ENCODE measurements at regions not wholly inside any gene's neighbourhood (a gene's known extent, or its start where the extent isn't known, plus 50 kb on each side); places are given as distances from the start of the nearest gene placed in this dataset.
"Not testable (repeated sequence)": the region's sequence is repeated elsewhere in the genome, so short reads cannot be mapped to it uniquely, and the experiment has no call there.

DNA sequence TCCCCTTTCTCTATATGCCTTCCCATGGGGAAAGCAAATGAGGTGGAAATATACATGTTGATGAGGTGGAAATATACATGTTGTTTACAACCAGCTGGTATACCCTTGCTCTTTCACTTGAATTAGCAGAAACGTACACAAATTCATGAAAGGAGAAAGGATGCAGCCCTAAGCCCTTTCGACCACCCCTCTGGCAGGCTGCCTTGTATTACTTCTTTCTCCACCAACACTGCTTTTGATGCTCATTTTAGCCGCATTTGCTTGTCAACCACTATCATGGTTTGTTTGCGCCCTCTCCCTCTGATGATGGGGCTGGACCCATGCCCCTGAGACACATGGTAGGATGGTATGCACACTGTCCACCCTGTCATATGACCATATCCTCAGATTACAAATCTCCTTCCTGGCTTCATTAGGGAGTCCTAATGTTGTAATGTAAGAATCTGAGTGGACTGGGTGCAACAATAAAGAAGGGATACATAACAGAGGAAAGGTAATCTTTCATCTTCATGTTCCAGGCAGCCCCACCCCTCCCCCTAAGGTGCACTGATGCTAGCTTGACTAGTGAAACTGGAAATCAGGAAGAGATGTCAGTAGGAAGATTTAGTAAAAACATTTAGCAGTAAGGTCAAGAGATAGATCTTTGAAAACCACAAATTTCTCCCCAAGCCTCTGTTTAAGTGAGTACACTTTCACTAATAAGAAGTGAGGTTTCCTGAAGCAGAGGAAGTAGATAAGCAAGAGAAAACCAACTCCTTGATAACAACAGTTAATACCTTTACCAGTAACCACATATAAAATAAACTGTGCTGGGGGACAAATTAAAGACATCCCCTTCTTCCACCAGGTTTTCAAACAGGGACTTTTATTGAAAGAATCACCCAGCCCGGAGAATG is 536.8 kb upstream of the NRP1 start:
- H3K27me3 Mint-ChIP-seq (ENCODE audit: unreplicated experiment), result peaks cover 56% of the 10 kb centered on the region
- no peaks in the 10 kb centered on the region for H3K36me3 Mint-ChIP-seq (ENCODE audit: unreplicated experiment)
- H3K4me1 Mint-ChIP-seq (ENCODE audit: unreplicated experiment), result no peaks in the 10 kb centered on the region
- no peak overlapping the region for H3K27ac Mint-ChIP-seq (ENCODE audit: unreplicated experiment)
- DNase-seq (ENCODE audit: extremely low spot score, unreplicated experiment), result no peak
- TF ChIP-seq, protein P1, sequence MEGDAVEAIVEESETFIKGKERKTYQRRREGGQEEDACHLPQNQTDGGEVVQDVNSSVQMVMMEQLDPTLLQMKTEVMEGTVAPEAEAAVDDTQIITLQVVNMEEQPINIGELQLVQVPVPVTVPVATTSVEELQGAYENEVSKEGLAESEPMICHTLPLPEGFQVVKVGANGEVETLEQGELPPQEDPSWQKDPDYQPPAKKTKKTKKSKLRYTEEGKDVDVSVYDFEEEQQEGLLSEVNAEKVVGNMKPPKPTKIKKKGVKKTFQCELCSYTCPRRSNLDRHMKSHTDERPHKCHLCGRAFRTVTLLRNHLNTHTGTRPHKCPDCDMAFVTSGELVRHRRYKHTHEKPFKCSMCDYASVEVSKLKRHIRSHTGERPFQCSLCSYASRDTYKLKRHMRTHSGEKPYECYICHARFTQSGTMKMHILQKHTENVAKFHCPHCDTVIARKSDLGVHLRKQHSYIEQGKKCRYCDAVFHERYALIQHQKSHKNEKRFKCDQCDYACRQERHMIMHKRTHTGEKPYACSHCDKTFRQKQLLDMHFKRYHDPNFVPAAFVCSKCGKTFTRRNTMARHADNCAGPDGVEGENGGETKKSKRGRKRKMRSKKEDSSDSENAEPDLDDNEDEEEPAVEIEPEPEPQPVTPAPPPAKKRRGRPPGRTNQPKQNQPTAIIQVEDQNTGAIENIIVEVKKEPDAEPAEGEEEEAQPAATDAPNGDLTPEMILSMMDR (IDR thresholded peaks at IDR 0.05), result no peak
- no peak overlapping the region for H3K4me3 Mint-ChIP-seq (ENCODE audit: unreplicated experiment)
- no peaks in the 10 kb centered on the region for H3K9me3 Mint-ChIP-seq (ENCODE audit: unreplicated experiment)

DNA sequence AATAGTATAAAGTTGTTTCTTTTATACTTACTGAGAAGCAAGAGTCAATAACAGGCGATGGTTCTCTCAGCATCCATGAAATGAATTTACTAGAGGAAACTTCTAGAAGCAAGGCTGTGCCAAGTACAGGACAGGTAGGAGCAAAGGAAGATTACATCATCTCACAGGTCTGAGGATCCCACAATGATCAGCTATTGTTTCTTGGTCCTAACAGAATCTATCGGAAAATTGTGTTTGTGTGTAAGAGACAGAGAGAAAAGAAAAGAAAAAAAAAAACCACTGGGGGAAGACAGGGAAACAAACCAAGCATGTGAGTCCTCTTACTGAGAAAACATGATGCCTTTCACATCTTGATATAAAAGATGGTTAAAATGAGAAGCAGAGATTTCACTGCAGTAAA is 535.0 kb upstream of the NRP1 start:
- DNase-seq (ENCODE audit: extremely low spot score, unreplicated experiment), result no peak
- no peaks in the 10 kb centered on the region for H3K36me3 Mint-ChIP-seq (ENCODE audit: unreplicated experiment)
- no peaks in the 10 kb centered on the region for H3K4me1 Mint-ChIP-seq (ENCODE audit: unreplicated experiment)
- TF ChIP-seq, protein P1 (IDR thresholded peaks at IDR 0.05), result no peak
- H3K9me3 Mint-ChIP-seq (ENCODE audit: unreplicated experiment), result no peaks in the 10 kb centered on the region
- H3K27ac Mint-ChIP-seq (ENCODE audit: unreplicated experiment), result no peak overlapping the region
- peaks cover 56% of the 10 kb centered on the region for H3K27me3 Mint-ChIP-seq (ENCODE audit: unreplicated experiment)
- no peak overlapping the region for H3K4me3 Mint-ChIP-seq (ENCODE audit: unreplicated experiment)

DNA sequence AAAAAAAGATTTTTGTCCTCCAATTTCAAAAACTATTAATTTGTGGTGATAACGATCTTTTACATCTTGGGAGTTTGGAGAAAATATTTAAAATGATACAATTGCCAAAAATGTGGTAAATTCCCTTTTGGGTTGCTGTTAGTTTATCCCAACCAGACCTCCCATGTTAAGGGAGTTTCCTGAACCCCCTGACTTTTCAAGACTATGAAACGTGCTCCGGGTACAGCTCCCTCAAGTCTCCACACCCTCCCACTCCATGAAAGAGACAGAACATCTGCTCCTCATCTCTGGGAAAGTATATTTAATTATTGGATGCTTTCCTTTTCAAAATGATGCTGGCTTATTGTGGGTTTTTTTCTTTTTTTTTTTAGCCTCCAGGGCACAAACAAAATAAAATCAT is 534.6 kb upstream of the NRP1 start:
- no peak for DNase-seq (ENCODE audit: extremely low spot score, unreplicated experiment)
- Mint-ChIP-seq H3K4me1 (ENCODE audit: unreplicated experiment) (no peaks in the 10 kb centered on the region), H3K36me3 (ENCODE audit: unreplicated experiment) (no peaks in the 10 kb centered on the region), H3K9me3 (ENCODE audit: unreplicated experiment) (no peaks in the 10 kb centered on the region), H3K4me3 (ENCODE audit: unreplicated experiment) (no peak overlapping the region), H3K27ac (ENCODE audit: unreplicated experiment) (no peak overlapping the region), H3K27me3 (ENCODE audit: unreplicated experiment) (peaks cover 56% of the 10 kb centered on the region)
- TF ChIP-seq, protein P1 (IDR thresholded peaks at IDR 0.05), result no peak

DNA sequence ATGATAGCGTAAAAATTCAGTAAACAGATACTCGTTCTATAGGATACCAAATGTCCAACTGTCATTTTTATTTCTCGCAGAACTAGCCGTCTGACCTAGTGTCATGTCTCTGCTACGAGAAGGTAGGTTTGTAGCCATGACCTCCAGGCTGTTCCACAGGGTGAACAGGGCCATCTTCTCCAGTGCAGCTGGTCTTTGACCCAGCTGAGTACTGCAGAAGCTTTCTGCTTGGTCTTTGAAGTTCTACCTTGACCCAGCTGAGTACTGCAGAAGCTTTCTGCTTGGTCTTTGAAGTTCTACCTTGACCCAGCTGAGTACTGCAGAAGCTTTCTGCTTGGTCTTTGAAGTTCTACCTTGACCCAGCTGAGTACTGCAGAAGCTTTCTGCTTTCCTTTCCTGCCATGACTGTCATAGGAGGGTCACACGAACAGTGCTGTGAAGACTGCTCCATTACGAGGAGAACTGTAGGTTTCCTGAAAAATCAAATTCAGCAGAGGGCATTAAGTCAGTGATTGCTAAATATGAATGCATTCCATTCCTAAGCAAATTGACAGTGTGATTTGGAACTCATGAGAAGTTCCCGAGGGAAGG is 532.8 kb upstream of the NRP1 start:
- H3K36me3 Mint-ChIP-seq (ENCODE audit: unreplicated experiment); H3K4me3 Mint-ChIP-seq (ENCODE audit: unreplicated experiment); H3K4me1 Mint-ChIP-seq (ENCODE audit: unreplicated experiment); H3K27ac Mint-ChIP-seq (ENCODE audit: unreplicated experiment); DNase-seq (ENCODE audit: extremely low spot score, unreplicated experiment); H3K9me3 Mint-ChIP-seq (ENCODE audit: unreplicated experiment): not testable (repeated sequence)
- peaks cover 48% of the 10 kb centered on the region for H3K27me3 Mint-ChIP-seq (ENCODE audit: unreplicated experiment)

GRCh38 chr10:33863352-33863751 is 528.9 kb upstream of the NRP1 start:
- no peak for DNase-seq (ENCODE audit: extremely low spot score, unreplicated experiment)
- H3K36me3 Mint-ChIP-seq (ENCODE audit: unreplicated experiment), result no peaks in the 10 kb centered on the region
- no peak overlapping the region for H3K4me3 Mint-ChIP-seq (ENCODE audit: unreplicated experiment)
- no peaks in the 10 kb centered on the region for H3K9me3 Mint-ChIP-seq (ENCODE audit: unreplicated experiment)
- H3K27me3 Mint-ChIP-seq (ENCODE audit: unreplicated experiment), result peaks cover 18% of the 10 kb centered on the region
- TF ChIP-seq, protein P1 (IDR thresholded peaks at IDR 0.05), result no peak
- H3K27ac Mint-ChIP-seq (ENCODE audit: unreplicated experiment), result no peak overlapping the region
- peaks cover 1% of the 10 kb centered on the region for H3K4me1 Mint-ChIP-seq (ENCODE audit: unreplicated experiment)

Measured in osteocyte (in vitro differentiated cells).